ENCODE measurements at regions not wholly inside any gene's neighbourhood (a gene's known extent, or its start where the extent isn't known, plus 50 kb on each side); places are given as distances from the start of the nearest gene placed in this dataset.

GRCh38 chr6:22204153-22204552 is 92.7 kb downstream of the PRL start:
- TF ChIP-seq POLR2AphosphoS5 (IDR thresholded peaks at IDR 0.05; ENCODE audit: low read depth, low read length), result no peak
- TF ChIP-seq CTCF (IDR thresholded peaks at IDR 0.05), result no peak
- no peak for TF ChIP-seq REST (IDR thresholded peaks at IDR 0.05; ENCODE audit: insufficient read depth in 1 of 2, low read depth in 2 of 2, low read length in 1 of 2)
